Keratinocyte (primary cell): ENCODE measurements at regions not wholly inside any gene's neighbourhood (a gene's known extent, or its start where the extent isn't known, plus 50 kb on each side); places are given as distances from the start of the nearest gene placed in this dataset.

Source experiments
- CTCF ChIP-seq, 3 experiments: IDR thresholded peaks in 1 of 3; conservative IDR thresholded peaks in 1 of 3; optimal IDR thresholded peaks in 1 of 3; 2 replicates in 2 of 3; 3 replicates in 1 of 3; pipeline versions ENCODE3 to v1.5.1; 2011; ENCODE audit warnings: low read length in 3 of 3, mild to moderate bottlenecking in 3 of 3, moderate library complexity in 2 of 3, control low read depth in 1 of 3, inconsistent platforms in 1 of 3; ENCODE audit not compliant: insufficient read depth in 2 of 3; ENCODE audit errors: extremely low read depth in 1 of 3
- EZH2 ChIP-seq: IDR thresholded peaks from one replicate; pipeline ENCODE4 v1.6.1; 2012; ENCODE audit warnings: inconsistent platforms, mild to moderate bottlenecking, low read length, moderate library complexity

DNA sequence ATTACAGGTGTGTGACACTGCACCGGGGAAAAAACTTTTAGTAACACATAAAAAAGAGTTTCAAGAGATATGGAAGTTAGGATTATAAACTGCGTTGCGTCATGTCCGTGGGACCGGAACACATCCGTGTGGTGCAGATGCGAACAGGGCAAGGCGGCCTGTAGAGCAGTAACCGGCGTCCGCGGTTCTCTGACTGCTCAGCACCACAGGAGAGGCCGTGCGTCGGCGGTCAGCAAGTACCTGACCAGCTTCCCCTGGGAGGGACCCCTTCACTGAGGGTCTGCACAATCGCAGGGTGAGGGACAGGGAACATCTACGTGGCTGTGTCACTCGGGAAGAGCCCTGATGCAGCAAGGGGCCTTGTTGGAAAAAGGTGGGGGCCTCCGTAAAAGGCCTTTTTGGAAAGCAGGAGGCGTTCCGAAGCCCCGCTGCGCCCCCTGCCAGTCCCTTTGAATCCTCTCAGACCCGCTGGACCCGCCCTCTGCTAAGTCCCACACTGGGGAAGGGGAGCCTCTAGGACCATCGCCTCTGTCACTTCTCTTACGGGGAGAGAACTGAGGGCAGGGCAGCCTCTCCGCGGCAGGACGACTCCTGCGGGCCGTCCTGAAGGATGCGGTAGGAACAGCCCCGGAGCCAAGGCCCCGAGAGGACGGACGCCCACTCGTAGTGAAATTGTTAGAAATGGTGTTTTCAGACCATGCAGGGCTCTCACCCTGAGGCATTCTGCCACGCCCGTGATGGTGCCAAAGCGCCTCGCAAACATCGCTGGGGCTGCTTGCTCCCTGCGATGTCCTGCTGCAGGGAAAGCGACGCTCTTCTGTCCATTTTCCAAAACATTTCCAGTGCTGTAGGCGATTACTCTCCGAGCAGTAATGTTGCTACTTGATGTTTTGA lies 771.6 kb upstream of the COBL start:
- TF ChIP-seq CTCF (optimal IDR thresholded peaks at IDR 0.05 in 1 of 3, IDR thresholded peaks at IDR 0.05 in 1 of 3, conservative IDR thresholded peaks at IDR 0.05 in 1 of 3; ENCODE audit: extremely low read depth in 1 of 3, insufficient read depth in 2 of 3, low read length in 3 of 3) (no peak), EZH2 (no peak)
